Frontal cortex (tissue), 3 donors: ENCODE measurements at regions not wholly inside any gene's neighbourhood (a gene's known extent, or its start where the extent isn't known, plus 50 kb on each side); places are given as distances from the start of the nearest gene placed in this dataset.

ENCODE experiments used
- DNase-seq, 2 donors: peaks; one replicate each; pipeline ENCODE4 v3.0.0; 2012; ENCODE audit warnings: low spot score in 2 of 2
- FAIRE-seq: peaks from 2 replicates; lab custom pipeline; 2012; peaks lifted over from hg19 to GRCh38; lab: Jason Lieb, UNC
- donor health status: control.
- donor health status: control.
- donor health status: control.

- FAIRE-seq (no peak), DNase-seq (no peak)
Measured at GRCh38 chr5:129306725-129307124, 153.4 kb upstream of the ADAMTS19 start.

GRCh38 chr5:129322968-129323367 is 137.1 kb upstream of the ADAMTS19 start:
- FAIRE-seq: no peak
- DNase-seq: no peak

GRCh38 chr5:129341306-129341705 is 118.8 kb upstream of the ADAMTS19 start:
- no peak for DNase-seq
- FAIRE-seq: no peak

GRCh38 chr5:129342796-129343195 is 117.3 kb upstream of the ADAMTS19 start:
- FAIRE-seq: no peak

GRCh38 chr5:129345213-129345924 is 114.7 kb upstream of the ADAMTS19 start:
- no peak for FAIRE-seq
- no peak for DNase-seq

More at GRCh38 chr5:129342796-129343195, 117.3 kb upstream of the ADAMTS19 start:
- DNase-seq: no peak

GRCh38 chr5:129356846-129357245 is 103.3 kb upstream of the ADAMTS19 start:
- DNase-seq: no peak
- FAIRE-seq: no peak

- FAIRE-seq (no peak), DNase-seq (no peak)
Measured at GRCh38 chr5:129358069-129358468, 102.0 kb upstream of the ADAMTS19 start.

- no peak for FAIRE-seq
- no peak for DNase-seq
Measured at GRCh38 chr5:129359450-129359849, 100.6 kb upstream of the ADAMTS19 start.

- DNase-seq: no peak
- FAIRE-seq: no peak
Measured at GRCh38 chr5:129361441-129362025, 98.6 kb upstream of the ADAMTS19 start.

GRCh38 chr5:129362456-129362855 is 97.6 kb upstream of the ADAMTS19 start:
- FAIRE-seq: no peak
- DNase-seq: no peak

GRCh38 chr5:129363991-129364390 is 96.1 kb upstream of the ADAMTS19 start:
- DNase-seq (no peak), FAIRE-seq (no peak)

GRCh38 chr5:129367883-129368282 is 92.2 kb upstream of the ADAMTS19 start:
- FAIRE-seq: peak; percentile 19
- DNase-seq: no peak

GRCh38 chr5:129372025-129372424 is 88.1 kb upstream of the ADAMTS19 start:
- no peak for FAIRE-seq
- DNase-seq: no peak

- DNase-seq: no peak
- no peak for FAIRE-seq
Measured at GRCh38 chr5:129377504-129377903, 82.6 kb upstream of the ADAMTS19 start.

GRCh38 chr5:129378961-129379360 is 81.1 kb upstream of the ADAMTS19 start:
- DNase-seq: no peak
- no peak for FAIRE-seq

- DNase-seq (no peak), FAIRE-seq (no peak)
Measured at GRCh38 chr5:129379406-129379805, 80.7 kb upstream of the ADAMTS19 start.

GRCh38 chr5:129382921-129383672 is 77.0 kb upstream of the ADAMTS19 start:
- DNase-seq: no peak
- no peak for FAIRE-seq

- FAIRE-seq (no peak), DNase-seq (no peak)
Measured at GRCh38 chr5:129384193-129384592, 75.9 kb upstream of the ADAMTS19 start.

GRCh38 chr5:129384736-129385135 is 75.4 kb upstream of the ADAMTS19 start:
- no peak for FAIRE-seq
- DNase-seq: no peak

- no peak for DNase-seq
- no peak for FAIRE-seq
Measured at GRCh38 chr5:129387944-129388343, 72.2 kb upstream of the ADAMTS19 start.

GRCh38 chr5:129392681-129393080 is 67.4 kb upstream of the ADAMTS19 start:
- no peak for FAIRE-seq
- no peak for DNase-seq
